ENCODE measurements at regions not wholly inside any gene's neighbourhood (a gene's known extent, or its start where the extent isn't known, plus 50 kb on each side); places are given as distances from the start of the nearest gene placed in this dataset.

- Histone ChIP-seq H3K36me3 (ENCODE audit: control insufficient read depth in 2 of 2, insufficient read depth in 1 of 2, low read length in 2 of 2) (no peaks in the 10 kb centered on the region), H3K27ac (ENCODE audit: extremely low read depth, low read depth, low read length) (no peak overlapping the region), H3K4me1 (ENCODE audit: control insufficient read depth, insufficient read depth, low read length) (no peaks in the 10 kb centered on the region), H3K4me3 (ENCODE audit: low read depth, low read length) (no peak overlapping the region), H3K9me3 (ENCODE audit: control insufficient read depth, insufficient read depth, low read depth, low read length) (no peaks in the 10 kb centered on the region)
- CTCF ChIA-PET: no interaction called here
- POLR2A ChIA-PET: no interaction called here
- no peak for TF ChIP-seq ZNF600 (tag by site-specific recombination; IDR thresholded peaks at IDR 0.05)
- no peak for TF ChIP-seq ZNF776 (tag by site-specific recombination; IDR thresholded peaks at IDR 0.05; ENCODE audit: borderline replicate concordance)
- no peak for TF ChIP-seq ZEB2 (tag by site-specific recombination; IDR thresholded peaks at IDR 0.05)
- TF ChIP-seq ZNF544 (tag by site-specific recombination; IDR thresholded peaks at IDR 0.05): no peak
- TF ChIP-seq ZNF248 (tag by site-specific recombination; IDR thresholded peaks at IDR 0.05): no peak
- TF ChIP-seq YY1 (tag by site-specific recombination; IDR thresholded peaks at IDR 0.05): no peak
- no peak for TF ChIP-seq RBAK (tag by site-specific recombination; IDR thresholded peaks at IDR 0.05)
- TF ChIP-seq ZSCAN5A (tag by site-specific recombination; IDR thresholded peaks at IDR 0.05): no peak
- no peak for TF ChIP-seq ZNF660 (tag by site-specific recombination; IDR thresholded peaks at IDR 0.05)
- no peak for TF ChIP-seq FEZF1 (tag by site-specific recombination; IDR thresholded peaks at IDR 0.05)
- TF ChIP-seq ZNF24 (tag by site-specific recombination; IDR thresholded peaks at IDR 0.05): no peak
- no peak for TF ChIP-seq ZFP41 (tag by site-specific recombination; IDR thresholded peaks at IDR 0.05; ENCODE audit: borderline replicate concordance)
- no peak for TF ChIP-seq REPIN1 (tag by site-specific recombination; IDR thresholded peaks at IDR 0.05; ENCODE audit: low read depth)
- no peak for TF ChIP-seq ZNF558 (tag by site-specific recombination; IDR thresholded peaks at IDR 0.05)
Measured at GRCh38 chr15:23851921-23852320, 164.8 kb upstream of the NDN start.

DNA sequence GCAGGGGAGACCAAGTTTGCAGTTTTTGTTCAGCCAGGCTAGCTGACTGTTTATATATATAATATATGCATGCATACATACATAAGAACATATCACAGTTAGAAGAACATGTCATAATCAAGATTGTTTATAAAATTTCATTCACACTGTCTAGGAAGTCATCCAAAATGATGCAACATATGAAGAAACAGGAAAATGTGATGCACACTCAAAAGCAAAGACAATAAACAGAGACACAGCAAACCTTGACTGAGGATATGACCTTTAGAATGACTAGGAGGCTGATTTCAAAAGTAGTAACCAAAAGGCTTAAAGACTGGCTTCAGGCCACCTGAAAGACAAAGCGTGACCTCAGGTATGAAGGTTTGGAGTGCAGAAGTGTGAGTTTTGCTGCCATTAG lies 166.2 kb upstream of the NDN start:
- H3K4me1 ChIP-seq (ENCODE audit: control insufficient read depth, insufficient read depth, low read length): no peaks in the 10 kb centered on the region
- ChIA-PET CTCF (interaction anchor here (0.8 kb wide), 1 partner anchor 25 kb away, joined by 3 read pairs; no protein-coding TSS in a partner anchor), POLR2A (no interaction called here)
- TF ChIP-seq ZNF624 (tag by site-specific recombination; IDR thresholded peaks at IDR 0.05) (no peak), TRIM28 (IDR thresholded peaks at IDR 0.05; ENCODE audit: borderline replicate concordance, low read length) (no peak), ZNF555 (tag by site-specific recombination; conservative IDR thresholded peaks at IDR 0.05) (no peak), OVOL3 (tag by site-specific recombination; IDR thresholded peaks at IDR 0.05) (no peak), ZNF423 (tag by site-specific recombination; IDR thresholded peaks at IDR 0.05) (no peak), ZNF621 (tag by site-specific recombination; IDR thresholded peaks at IDR 0.05) (no peak), ZNF354C (tag by site-specific recombination; IDR thresholded peaks at IDR 0.05; ENCODE audit: borderline replicate concordance, low read depth) (no peak), ZNF184 (tag by site-specific recombination; IDR thresholded peaks at IDR 0.05) (no peak), ZEB2 (tag by site-specific recombination; IDR thresholded peaks at IDR 0.05) (no peak), KLF7 (tag by site-specific recombination; IDR thresholded peaks at IDR 0.05; ENCODE audit: borderline replicate concordance) (no peak), ZNF214 (tag by site-specific recombination; IDR thresholded peaks at IDR 0.05; ENCODE audit: borderline replicate concordance) (no peak), GLIS2 (tag by site-specific recombination; IDR thresholded peaks at IDR 0.05) (no peak), ZNF707 (tag by site-specific recombination; IDR thresholded peaks at IDR 0.05) (no peak), ZNF248 (tag by site-specific recombination; IDR thresholded peaks at IDR 0.05) (no peak)
- TF ChIP-seq, protein P1, sequence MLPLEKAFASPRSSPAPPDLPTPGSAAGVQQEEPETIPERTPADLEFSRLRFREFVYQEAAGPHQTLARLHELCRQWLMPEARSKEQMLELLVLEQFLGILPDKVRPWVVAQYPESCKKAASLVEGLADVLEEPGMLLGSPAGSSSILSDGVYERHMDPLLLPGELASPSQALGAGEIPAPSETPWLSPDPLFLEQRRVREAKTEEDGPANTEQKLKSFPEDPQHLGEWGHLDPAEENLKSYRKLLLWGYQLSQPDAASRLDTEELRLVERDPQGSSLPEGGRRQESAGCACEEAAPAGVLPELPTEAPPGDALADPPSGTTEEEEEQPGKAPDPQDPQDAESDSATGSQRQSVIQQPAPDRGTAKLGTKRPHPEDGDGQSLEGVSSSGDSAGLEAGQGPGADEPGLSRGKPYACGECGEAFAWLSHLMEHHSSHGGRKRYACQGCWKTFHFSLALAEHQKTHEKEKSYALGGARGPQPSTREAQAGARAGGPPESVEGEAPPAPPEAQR (tag by site-specific recombination; IDR thresholded peaks at IDR 0.05): no peak
- H3K36me3 ChIP-seq (ENCODE audit: control insufficient read depth in 2 of 2, insufficient read depth in 1 of 2, low read length in 2 of 2): no peaks in the 10 kb centered on the region
- H3K9me3 ChIP-seq (ENCODE audit: control insufficient read depth, insufficient read depth, low read depth, low read length): no peaks in the 10 kb centered on the region
- H3K27ac ChIP-seq (ENCODE audit: extremely low read depth, low read depth, low read length): no peak overlapping the region
- H3K4me3 ChIP-seq (ENCODE audit: low read depth, low read length): no peak overlapping the region

Data from HEK293 (cell line).